ENCODE measurements at regions not wholly inside any gene's neighbourhood (a gene's known extent, or its start where the extent isn't known, plus 50 kb on each side); places are given as distances from the start of the nearest gene placed in this dataset.

- no peaks in the 10 kb centered on the region for H3F3A ChIP-seq (ENCODE audit: low read depth)
- no peak overlapping the region for H3K4me3 ChIP-seq (ENCODE audit: low read length, poor library complexity, severe bottlenecking)
- H3K36me3 ChIP-seq (ENCODE audit: insufficient read depth, low read length): no peaks in the 10 kb centered on the region
- no peaks in the 10 kb centered on the region for H3K9me3 ChIP-seq (ENCODE audit: insufficient read depth, low read depth, low read length)
- no peaks in the 10 kb centered on the region for H3K4me1 ChIP-seq (ENCODE audit: insufficient read depth, low read length, poor library complexity, severe bottlenecking)
- no peaks in the 10 kb centered on the region for H3K79me2 ChIP-seq (ENCODE audit: insufficient read depth, low read length)
- no peaks in the 10 kb centered on the region for H3K27me3 ChIP-seq (ENCODE audit: insufficient read depth, low read length, poor library complexity, severe bottlenecking)
- no peak overlapping the region for H3K9ac ChIP-seq (ENCODE audit: low read depth, low read length, poor library complexity, severe bottlenecking)
- no peak for TF ChIP-seq EZH2phosphoT487 (IDR thresholded peaks at IDR 0.05; ENCODE audit: borderline replicate concordance)
- no peaks in the 10 kb centered on the region for H4K20me1 ChIP-seq (ENCODE audit: insufficient read depth, low read length, poor library complexity, severe bottlenecking)
- H2AFZ ChIP-seq (ENCODE audit: low read length): no peak overlapping the region
- no peak overlapping the region for H3K4me2 ChIP-seq (ENCODE audit: low read depth, low read length, poor library complexity, severe bottlenecking)
- H3K9me2 ChIP-seq (replicated peaks; ENCODE audit: low read depth, low read length): no peaks in the 10 kb centered on the region
Measured at GRCh38 chr5:133838286-133838685, 130.1 kb downstream of the C5orf15 start.

DNA sequence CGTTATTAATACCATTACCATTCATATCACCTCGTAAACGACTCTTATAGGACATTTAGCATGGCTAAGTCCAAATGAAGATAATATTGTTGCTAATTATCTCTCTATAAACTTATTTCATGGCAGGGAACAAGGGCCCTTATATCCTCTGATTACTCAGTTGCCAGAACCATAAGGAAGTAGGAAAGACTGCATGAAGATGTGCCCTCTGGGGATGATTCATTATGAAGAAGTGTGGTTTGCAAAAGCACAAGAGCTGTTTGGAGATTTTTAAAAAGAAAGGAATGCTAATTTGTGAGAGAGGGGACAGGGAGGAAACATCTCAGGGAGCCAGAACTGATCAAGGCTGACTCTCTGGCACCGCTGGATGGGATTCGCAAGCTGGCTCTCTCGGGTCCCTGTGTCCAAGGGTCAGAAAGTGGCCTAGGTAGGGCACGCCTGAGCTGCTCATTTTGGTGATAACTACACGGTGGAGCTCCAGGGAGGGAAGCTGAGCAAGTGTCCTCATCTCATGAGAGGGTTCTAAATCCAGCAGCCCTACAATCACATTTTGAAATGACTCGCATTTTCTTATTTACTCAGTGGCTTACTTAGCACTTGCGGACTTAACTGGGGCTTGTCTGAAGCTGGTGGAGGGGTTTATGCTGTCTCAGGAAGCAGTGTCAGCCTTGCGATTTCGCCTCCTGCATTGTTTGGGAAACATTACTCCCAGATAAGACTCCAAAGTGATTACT lies 136.8 kb downstream of the C5orf15 start:
- TF ChIP-seq, protein P1, sequence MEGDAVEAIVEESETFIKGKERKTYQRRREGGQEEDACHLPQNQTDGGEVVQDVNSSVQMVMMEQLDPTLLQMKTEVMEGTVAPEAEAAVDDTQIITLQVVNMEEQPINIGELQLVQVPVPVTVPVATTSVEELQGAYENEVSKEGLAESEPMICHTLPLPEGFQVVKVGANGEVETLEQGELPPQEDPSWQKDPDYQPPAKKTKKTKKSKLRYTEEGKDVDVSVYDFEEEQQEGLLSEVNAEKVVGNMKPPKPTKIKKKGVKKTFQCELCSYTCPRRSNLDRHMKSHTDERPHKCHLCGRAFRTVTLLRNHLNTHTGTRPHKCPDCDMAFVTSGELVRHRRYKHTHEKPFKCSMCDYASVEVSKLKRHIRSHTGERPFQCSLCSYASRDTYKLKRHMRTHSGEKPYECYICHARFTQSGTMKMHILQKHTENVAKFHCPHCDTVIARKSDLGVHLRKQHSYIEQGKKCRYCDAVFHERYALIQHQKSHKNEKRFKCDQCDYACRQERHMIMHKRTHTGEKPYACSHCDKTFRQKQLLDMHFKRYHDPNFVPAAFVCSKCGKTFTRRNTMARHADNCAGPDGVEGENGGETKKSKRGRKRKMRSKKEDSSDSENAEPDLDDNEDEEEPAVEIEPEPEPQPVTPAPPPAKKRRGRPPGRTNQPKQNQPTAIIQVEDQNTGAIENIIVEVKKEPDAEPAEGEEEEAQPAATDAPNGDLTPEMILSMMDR (conservative IDR thresholded peaks at IDR 0.05; ENCODE audit: low read length): no peak
- no peak for TF ChIP-seq EZH2phosphoT487 (IDR thresholded peaks at IDR 0.05; ENCODE audit: borderline replicate concordance)
- no peaks in the 10 kb centered on the region for H3K9me3 ChIP-seq (ENCODE audit: insufficient read depth, low read depth, low read length)
- no peaks in the 10 kb centered on the region for H3F3A ChIP-seq (ENCODE audit: low read depth)
- H3K4me2 ChIP-seq (ENCODE audit: low read depth, low read length, poor library complexity, severe bottlenecking): no peak overlapping the region
- no peak overlapping the region for H3K9ac ChIP-seq (ENCODE audit: low read depth, low read length, poor library complexity, severe bottlenecking)
- H3K9me2 ChIP-seq (replicated peaks; ENCODE audit: low read depth, low read length): no peaks in the 10 kb centered on the region
- no peak overlapping the region for H2AFZ ChIP-seq (ENCODE audit: low read length)
- no peaks in the 10 kb centered on the region for H3K36me3 ChIP-seq (ENCODE audit: insufficient read depth, low read length)
- no peaks in the 10 kb centered on the region for H3K27me3 ChIP-seq (ENCODE audit: insufficient read depth, low read length, poor library complexity, severe bottlenecking)
- no peaks in the 10 kb centered on the region for H3K79me2 ChIP-seq (ENCODE audit: insufficient read depth, low read length)
- no peaks in the 10 kb centered on the region for H4K20me1 ChIP-seq (ENCODE audit: insufficient read depth, low read length, poor library complexity, severe bottlenecking)
- H3K4me3 ChIP-seq (ENCODE audit: low read length, poor library complexity, severe bottlenecking): no peak overlapping the region
- H3K4me1 ChIP-seq (ENCODE audit: insufficient read depth, low read length, poor library complexity, severe bottlenecking): no peaks in the 10 kb centered on the region

GRCh38 chr5:133830911-133831310 lies 137.5 kb downstream of the C5orf15 start:
- no peak overlapping the region for H3K4me3 ChIP-seq (ENCODE audit: low read length, poor library complexity, severe bottlenecking)
- no peaks in the 10 kb centered on the region for H3K4me1 ChIP-seq (ENCODE audit: insufficient read depth, low read length, poor library complexity, severe bottlenecking)
- no peaks in the 10 kb centered on the region for H3K79me2 ChIP-seq (ENCODE audit: insufficient read depth, low read length)
- no peaks in the 10 kb centered on the region for H3K36me3 ChIP-seq (ENCODE audit: insufficient read depth, low read length)
- H2AFZ ChIP-seq (ENCODE audit: low read length): no peak overlapping the region
- H3K9me3 ChIP-seq (ENCODE audit: insufficient read depth, low read depth, low read length): no peaks in the 10 kb centered on the region
- no peaks in the 10 kb centered on the region for H3K9me2 ChIP-seq (replicated peaks; ENCODE audit: low read depth, low read length)
- no peaks in the 10 kb centered on the region for H4K20me1 ChIP-seq (ENCODE audit: insufficient read depth, low read length, poor library complexity, severe bottlenecking)
- H3K4me2 ChIP-seq (ENCODE audit: low read depth, low read length, poor library complexity, severe bottlenecking): no peak overlapping the region
- no peaks in the 10 kb centered on the region for H3F3A ChIP-seq (ENCODE audit: low read depth)
- no peaks in the 10 kb centered on the region for H3K27me3 ChIP-seq (ENCODE audit: insufficient read depth, low read length, poor library complexity, severe bottlenecking)
- TF ChIP-seq, protein P1 (conservative IDR thresholded peaks at IDR 0.05; ENCODE audit: low read length): no peak
- no peak for TF ChIP-seq EZH2phosphoT487 (IDR thresholded peaks at IDR 0.05; ENCODE audit: borderline replicate concordance)
- H3K9ac ChIP-seq (ENCODE audit: low read depth, low read length, poor library complexity, severe bottlenecking): no peak overlapping the region

DNA sequence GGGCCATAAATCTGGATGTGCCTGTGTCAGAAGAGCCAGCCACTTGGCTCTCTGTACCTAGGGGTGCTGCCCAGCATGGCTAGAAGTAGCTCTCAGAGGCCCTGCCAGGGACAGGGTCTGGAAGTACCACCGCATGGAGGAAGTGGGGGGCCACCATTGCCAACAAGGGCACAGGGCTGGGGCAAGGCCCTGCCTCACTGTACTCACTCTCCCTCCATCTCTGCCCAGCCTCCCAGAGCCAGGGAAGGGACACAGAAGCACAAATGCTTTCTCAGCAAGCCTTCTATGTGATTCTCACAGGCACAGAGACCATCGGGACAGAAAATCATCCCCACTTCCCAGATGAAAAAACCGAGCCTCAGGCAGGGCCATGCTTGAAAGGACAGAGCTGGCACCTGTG lies 138.1 kb downstream of the C5orf15 start:
- H3K9me2 ChIP-seq (replicated peaks; ENCODE audit: low read depth, low read length): no peaks in the 10 kb centered on the region
- H3K9ac ChIP-seq (ENCODE audit: low read depth, low read length, poor library complexity, severe bottlenecking): no peak overlapping the region
- H3K27me3 ChIP-seq (ENCODE audit: insufficient read depth, low read length, poor library complexity, severe bottlenecking): no peaks in the 10 kb centered on the region
- no peaks in the 10 kb centered on the region for H4K20me1 ChIP-seq (ENCODE audit: insufficient read depth, low read length, poor library complexity, severe bottlenecking)
- H3K4me2 ChIP-seq (ENCODE audit: low read depth, low read length, poor library complexity, severe bottlenecking): no peak overlapping the region
- no peaks in the 10 kb centered on the region for H3K79me2 ChIP-seq (ENCODE audit: insufficient read depth, low read length)
- no peaks in the 10 kb centered on the region for H3K36me3 ChIP-seq (ENCODE audit: insufficient read depth, low read length)
- no peaks in the 10 kb centered on the region for H3K4me1 ChIP-seq (ENCODE audit: insufficient read depth, low read length, poor library complexity, severe bottlenecking)
- no peaks in the 10 kb centered on the region for H3F3A ChIP-seq (ENCODE audit: low read depth)
- no peak for TF ChIP-seq EZH2phosphoT487 (IDR thresholded peaks at IDR 0.05; ENCODE audit: borderline replicate concordance)
- TF ChIP-seq, protein P1 (conservative IDR thresholded peaks at IDR 0.05; ENCODE audit: low read length): no peak
- H3K4me3 ChIP-seq (ENCODE audit: low read length, poor library complexity, severe bottlenecking): no peak overlapping the region
- no peak overlapping the region for H2AFZ ChIP-seq (ENCODE audit: low read length)
- no peaks in the 10 kb centered on the region for H3K9me3 ChIP-seq (ENCODE audit: insufficient read depth, low read depth, low read length)
